ENCODE measurements at regions not wholly inside any gene's neighbourhood (a gene's known extent, or its start where the extent isn't known, plus 50 kb on each side); places are given as distances from the start of the nearest gene placed in this dataset.

- DNase-seq, result no peak
Observed at GRCh38 chr10:62749093-62749683, 55.3 kb upstream of the ADO start.
